Thoracic aorta (tissue), 2 donors: ENCODE measurements at regions not wholly inside any gene's neighbourhood (a gene's known extent, or its start where the extent isn't known, plus 50 kb on each side); places are given as distances from the start of the nearest gene placed in this dataset.

Experiments used
- ATAC-seq: fragments of 150-250 bp; one replicate; pipeline ENCODE4 v1.8.0; 2017; ENCODE audit warnings: low read depth; ENCODE audit not compliant: insufficient number of reproducible peaks, low FRiP score
- DNase-seq: peaks from one replicate; pipeline ENCODE4 v3.0.0-alpha.2; 2020; ENCODE audit warnings: low spot score
- H3K27ac ChIP-seq, 2 donors: fragments of 200-600 bp; sonication (generic); 1 replicate in 1 of 2; 2 replicates in 1 of 2; pipeline ENCODE4 v1.5.1; 2016; ENCODE audit warnings: mild to moderate bottlenecking in 2 of 2, moderate library complexity in 2 of 2
- H3K27me3 ChIP-seq: fragments of 200-600 bp; sonication (generic); replicated peaks from 2 replicates; pipeline ENCODE4 v1.6.0; 2016; ENCODE audit warnings: mild to moderate bottlenecking; ENCODE audit not compliant: insufficient read depth
- H3K36me3 ChIP-seq: fragments of 200-600 bp; sonication (generic); one replicate; pipeline ENCODE4 v1.5.1; 2016
- H3K4me1 ChIP-seq, 2 donors: fragments of 200-600 bp; sonication (generic); 1 replicate in 1 of 2; 2 replicates in 1 of 2; pipeline versions ENCODE4 v1.5.1 to v1.6.0; 2016; ENCODE audit warnings: low read depth in 2 of 2, mild to moderate bottlenecking in 1 of 2; ENCODE audit not compliant: control insufficient read depth in 1 of 2
- H3K4me3 ChIP-seq: fragments of 200-600 bp; sonication (generic); 2 replicates; pipeline ENCODE4 v1.5.1; 2016; ENCODE audit warnings: mild to moderate bottlenecking
- H3K9me3 ChIP-seq: fragments of 200-600 bp; sonication (generic); 2 replicates; pipeline ENCODE4 v1.5.1; 2016
- TF ChIP-seq, protein P1 (sequence below): fragments of 200-600 bp; sonication (generic); IDR thresholded peaks from one replicate; pipeline ENCODE4 v1.5.1; 2019; ENCODE audit warnings: antibody characterized with exemption

DNA sequence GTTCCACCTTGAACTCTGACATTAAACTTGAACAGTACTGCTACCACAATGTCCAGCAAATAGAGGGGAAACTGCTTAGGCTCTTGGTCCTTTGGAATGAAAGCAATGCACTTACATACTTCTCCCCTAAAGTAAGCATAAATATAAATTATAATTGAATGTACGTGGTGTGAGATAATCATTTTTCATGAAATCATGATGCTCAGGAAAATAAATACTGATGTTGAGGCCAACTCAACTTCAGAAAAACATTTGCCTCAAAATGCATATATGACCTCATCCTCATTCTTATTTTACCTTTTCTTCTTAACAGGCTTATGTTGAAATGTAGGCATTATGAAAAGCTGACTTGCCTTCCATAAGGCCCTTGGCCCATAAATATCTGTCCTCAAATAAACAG, 166.3 kb downstream of the KDR start:
- no peaks in the 10 kb centered on the region for H3K4me1 ChIP-seq
- no peak overlapping the region for H3K27ac ChIP-seq
- H3K36me3 ChIP-seq, result no peaks in the 10 kb centered on the region
- no peaks in the 10 kb centered on the region for H3K27me3 ChIP-seq
- no peaks in the 10 kb centered on the region for H3K9me3 ChIP-seq
- H3K4me3 ChIP-seq, result no peak overlapping the region
- no peak for DNase-seq
- ATAC-seq, result no peak
- TF ChIP-seq, protein P1, sequence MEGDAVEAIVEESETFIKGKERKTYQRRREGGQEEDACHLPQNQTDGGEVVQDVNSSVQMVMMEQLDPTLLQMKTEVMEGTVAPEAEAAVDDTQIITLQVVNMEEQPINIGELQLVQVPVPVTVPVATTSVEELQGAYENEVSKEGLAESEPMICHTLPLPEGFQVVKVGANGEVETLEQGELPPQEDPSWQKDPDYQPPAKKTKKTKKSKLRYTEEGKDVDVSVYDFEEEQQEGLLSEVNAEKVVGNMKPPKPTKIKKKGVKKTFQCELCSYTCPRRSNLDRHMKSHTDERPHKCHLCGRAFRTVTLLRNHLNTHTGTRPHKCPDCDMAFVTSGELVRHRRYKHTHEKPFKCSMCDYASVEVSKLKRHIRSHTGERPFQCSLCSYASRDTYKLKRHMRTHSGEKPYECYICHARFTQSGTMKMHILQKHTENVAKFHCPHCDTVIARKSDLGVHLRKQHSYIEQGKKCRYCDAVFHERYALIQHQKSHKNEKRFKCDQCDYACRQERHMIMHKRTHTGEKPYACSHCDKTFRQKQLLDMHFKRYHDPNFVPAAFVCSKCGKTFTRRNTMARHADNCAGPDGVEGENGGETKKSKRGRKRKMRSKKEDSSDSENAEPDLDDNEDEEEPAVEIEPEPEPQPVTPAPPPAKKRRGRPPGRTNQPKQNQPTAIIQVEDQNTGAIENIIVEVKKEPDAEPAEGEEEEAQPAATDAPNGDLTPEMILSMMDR, result no peak

DNA sequence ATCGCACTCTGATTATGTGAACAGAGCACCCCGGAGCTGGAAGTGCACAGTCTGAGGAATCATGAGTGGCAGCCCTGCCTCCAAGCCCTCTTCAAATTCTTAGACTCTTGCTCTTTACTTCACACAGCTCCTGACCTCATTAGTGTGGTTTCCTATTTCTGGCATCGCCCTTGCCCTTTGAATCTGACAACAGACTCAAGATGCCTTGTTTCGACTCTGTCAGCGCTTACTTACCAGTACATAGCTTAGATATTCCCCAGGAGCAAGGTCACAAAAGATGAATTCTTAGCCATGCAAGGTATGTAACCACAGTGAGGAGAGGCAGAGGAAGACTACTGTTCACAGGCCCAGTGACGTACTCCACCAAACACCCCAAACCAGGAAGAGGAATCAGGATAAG, 167.2 kb downstream of the KDR start:
- TF ChIP-seq, protein P1, result no peak
- no peaks in the 10 kb centered on the region for H3K9me3 ChIP-seq
- H3K36me3 ChIP-seq, result no peaks in the 10 kb centered on the region
- no peak overlapping the region for H3K4me3 ChIP-seq
- DNase-seq (no peak), ATAC-seq (no peak)
- H3K4me1 ChIP-seq, result no peaks in the 10 kb centered on the region
- no peak overlapping the region for H3K27ac ChIP-seq
- H3K27me3 ChIP-seq, result no peaks in the 10 kb centered on the region

DNA sequence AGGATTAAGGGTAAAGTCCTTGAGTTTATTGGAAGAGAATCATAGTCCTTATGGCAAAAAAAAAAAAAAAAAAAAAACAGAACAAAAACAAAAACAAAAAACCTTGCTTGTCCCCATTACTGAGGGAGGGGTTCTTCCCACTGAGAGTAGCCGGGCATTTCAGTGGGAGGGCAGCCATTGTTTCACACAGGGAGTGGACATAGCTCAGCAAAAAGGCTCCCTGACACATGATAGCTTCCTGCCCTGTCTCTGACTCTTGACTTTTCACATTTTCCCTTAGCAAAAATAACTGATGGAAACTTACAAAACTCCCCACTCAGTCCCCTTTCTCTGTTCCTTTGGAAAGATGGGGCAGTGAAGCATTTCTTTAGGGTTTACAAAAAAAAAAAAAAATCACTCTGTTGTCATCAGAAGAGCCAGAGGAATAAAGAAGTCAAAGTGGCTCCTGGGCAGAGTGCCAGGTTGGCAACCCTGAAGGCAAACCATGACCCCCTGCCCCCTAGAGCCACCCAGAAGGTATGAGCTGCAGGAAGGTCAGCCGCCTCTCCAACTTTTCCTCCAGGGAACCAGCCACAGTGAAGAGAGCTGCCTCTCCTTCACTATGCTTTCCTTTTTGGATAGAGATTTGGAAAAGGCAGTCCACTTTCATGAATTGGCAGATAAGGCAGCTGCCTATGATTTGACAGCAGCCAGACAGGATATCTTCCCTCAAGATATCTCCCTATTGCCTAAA, 170.6 kb downstream of the KDR start:
- Histone ChIP-seq H3K4me3 (no peak overlapping the region), H3K27me3 (no peaks in the 10 kb centered on the region), H3K27ac (no peak overlapping the region), H3K9me3 (no peaks in the 10 kb centered on the region), H3K36me3 (no peaks in the 10 kb centered on the region), H3K4me1 (no peaks in the 10 kb centered on the region)
- ATAC-seq (no peak), DNase-seq (no peak)
- TF ChIP-seq, protein P1, result no peak

DNA sequence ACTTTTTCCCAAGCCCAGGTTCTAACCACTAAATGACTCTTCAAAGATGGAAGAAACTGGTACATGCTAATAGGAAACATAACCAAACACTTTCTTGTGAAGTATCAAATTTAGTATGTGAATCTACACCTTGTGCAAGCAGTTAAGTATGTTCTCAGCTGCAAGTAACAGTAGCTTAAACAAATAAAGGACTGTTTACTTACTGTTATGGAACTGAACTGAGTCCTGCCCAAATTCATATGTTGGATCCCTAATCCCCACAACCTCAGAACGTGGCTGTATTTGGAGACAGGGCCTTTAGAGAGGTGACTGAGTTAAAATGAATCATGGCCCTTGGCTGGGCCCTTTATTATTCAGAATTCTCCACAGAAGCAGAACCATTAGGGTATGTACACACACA, 178.7 kb downstream of the KDR start:
- TF ChIP-seq, protein P1, result no peak
- ATAC-seq, result no peak
- no peaks in the 10 kb centered on the region for H3K27me3 ChIP-seq

DNA sequence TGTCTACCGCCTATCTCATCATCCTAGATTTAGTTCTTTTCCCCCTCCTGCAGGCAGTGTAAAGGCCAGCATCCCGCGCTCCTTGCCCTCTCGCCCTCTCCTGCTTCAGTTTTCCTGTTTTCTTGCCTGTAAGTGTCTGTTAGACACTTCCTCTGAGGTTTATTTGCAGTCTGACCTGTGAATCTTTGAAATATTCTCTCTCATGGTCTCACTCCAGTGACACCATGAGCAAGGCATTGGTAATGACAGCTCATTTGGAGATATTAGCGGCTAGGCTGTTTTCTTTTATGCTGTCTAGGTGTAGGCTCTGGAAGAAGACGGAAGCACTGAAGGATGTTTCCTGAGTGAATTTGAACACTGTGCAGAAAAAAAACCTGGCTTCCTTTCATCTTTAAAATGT, 179.6 kb downstream of the KDR start:
- Histone ChIP-seq H3K36me3 (no peaks in the 10 kb centered on the region), H3K27me3 (no peaks in the 10 kb centered on the region), H3K9me3 (no peaks in the 10 kb centered on the region), H3K27ac (no peak overlapping the region), H3K4me1 (no peaks in the 10 kb centered on the region), H3K4me3 (no peak overlapping the region)
- TF ChIP-seq, protein P1, result no peak
- ATAC-seq (no peak), DNase-seq (no peak)

More for the DNA sequence above, 178.7 kb downstream of the KDR start:
- Histone ChIP-seq H3K36me3 (no peaks in the 10 kb centered on the region), H3K4me3 (no peak overlapping the region), H3K27ac (no peak overlapping the region), H3K9me3 (no peaks in the 10 kb centered on the region), H3K4me1 (no peaks in the 10 kb centered on the region)
- DNase-seq, result no peak
